HAP-1 (cell line): ENCODE measurements at regions not wholly inside any gene's neighbourhood (a gene's known extent, or its start where the extent isn't known, plus 50 kb on each side); places are given as distances from the start of the nearest gene placed in this dataset.

Experiments
- DNase-seq, 2 experiments: peaks; one replicate each; pipeline ENCODE4 v3.0.0-alpha.2; 2016 to 2020; ENCODE audit warnings: low spot score in 2 of 2
- H3K27me3 ChIP-seq: fragments of 250-450 bp; sonication (Bioruptor Pico); 2 replicates; pipeline ENCODE4 v1.5.1; 2020; ENCODE audit warnings: low read depth, mild to moderate bottlenecking, moderate library complexity
- H3K36me3 ChIP-seq: fragments of 250-450 bp; sonication (Bioruptor Pico); replicated peaks from 2 replicates; pipeline ENCODE4 v1.5.1; 2020; ENCODE audit warnings: mild to moderate bottlenecking
- H3K4me1 ChIP-seq: fragments of 250-450 bp; sonication (Bioruptor Pico); 2 replicates; pipeline ENCODE4 v1.5.1; 2020; ENCODE audit warnings: mild to moderate bottlenecking
- H3K4me3 ChIP-seq: fragments of 250-450 bp; sonication (Bioruptor Pico); 2 replicates; pipeline ENCODE4 v1.5.1; 2020; ENCODE audit warnings: mild to moderate bottlenecking, moderate library complexity
- H3K9me3 ChIP-seq: fragments of 250-450 bp; sonication (Bioruptor Pico); 2 replicates; pipeline ENCODE4 v1.5.1; 2020; ENCODE audit warnings: mild to moderate bottlenecking, moderate library complexity
- in situ Hi-C: fragments of 300-500 bp; cut with MboI; formaldehyde crosslinking; loops from 3 replicates; pipeline ENCODE4 v1.14.3; 2020; ENCODE audit warnings: low sequenced_read_pairs, inconsistent platforms, mixed read lengths

DNA sequence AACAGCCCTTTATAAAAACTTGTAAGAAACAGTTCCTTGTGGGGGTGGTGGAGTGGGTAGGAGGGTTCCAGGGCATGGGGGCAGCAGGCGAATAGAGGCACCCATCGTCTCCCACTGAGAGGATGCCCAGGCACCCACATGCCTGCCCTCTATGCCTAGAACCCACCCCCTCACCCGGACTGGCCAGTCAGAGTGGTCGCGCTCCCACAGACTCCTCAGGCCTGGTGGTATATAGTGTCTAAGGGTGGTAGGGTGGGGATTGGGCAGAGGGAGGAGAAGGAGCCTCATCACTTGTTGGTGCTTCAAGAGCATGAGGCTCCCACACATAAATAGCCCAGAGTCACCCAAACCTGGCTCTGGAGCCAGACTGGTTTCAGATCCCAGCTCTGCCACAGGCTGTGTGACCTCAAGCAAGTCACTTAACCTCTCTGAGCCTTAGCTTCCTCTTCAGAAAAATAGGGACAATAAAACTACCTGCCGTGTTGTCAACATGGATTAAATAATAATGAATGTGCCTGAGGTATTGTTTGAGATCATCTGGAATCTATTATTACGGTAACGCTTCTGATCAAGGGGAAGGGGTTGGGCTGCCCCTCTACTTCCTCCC lies 262.1 kb downstream of the UACA start:
- H3K36me3 ChIP-seq, result no peaks in the 10 kb centered on the region
- in situ Hi-C loops, result no loop called here
- DNase-seq, result no peak
- H3K27me3 ChIP-seq, result peaks cover 3% of the 10 kb centered on the region; the same call in 1 of the 2 replicates
- no peaks in the 10 kb centered on the region for H3K4me1 ChIP-seq
- no peak overlapping the region for H3K4me3 ChIP-seq
- no peaks in the 10 kb centered on the region for H3K9me3 ChIP-seq

DNA sequence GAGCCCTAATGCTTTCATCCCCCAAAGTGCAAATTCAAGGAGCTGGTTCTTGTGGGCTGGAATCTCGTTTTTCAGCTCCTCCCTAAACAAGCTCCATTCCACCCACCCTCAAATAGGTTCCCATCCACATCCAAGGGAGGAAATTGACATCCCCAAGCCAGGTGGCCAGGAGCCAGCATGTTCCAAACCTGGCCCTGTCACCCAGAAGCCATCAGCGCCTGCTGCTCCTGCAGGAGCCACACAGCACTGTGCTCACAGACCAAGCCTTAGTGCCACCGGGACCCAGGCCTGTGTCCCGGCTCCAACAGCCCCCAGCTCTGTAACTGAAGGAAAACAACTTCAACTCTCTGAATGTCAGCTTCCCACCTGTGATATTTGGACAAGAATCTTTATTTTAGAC lies 263.6 kb downstream of the UACA start:
- in situ Hi-C loops, result no loop called here
- no peaks in the 10 kb centered on the region for H3K36me3 ChIP-seq
- DNase-seq, result no peak
- peaks cover 3% of the 10 kb centered on the region; the same call in 1 of the 2 replicates for H3K27me3 ChIP-seq
- no peak overlapping the region for H3K4me3 ChIP-seq
- peaks cover 8% of the 10 kb centered on the region for H3K4me1 ChIP-seq
- no peaks in the 10 kb centered on the region for H3K9me3 ChIP-seq

DNA sequence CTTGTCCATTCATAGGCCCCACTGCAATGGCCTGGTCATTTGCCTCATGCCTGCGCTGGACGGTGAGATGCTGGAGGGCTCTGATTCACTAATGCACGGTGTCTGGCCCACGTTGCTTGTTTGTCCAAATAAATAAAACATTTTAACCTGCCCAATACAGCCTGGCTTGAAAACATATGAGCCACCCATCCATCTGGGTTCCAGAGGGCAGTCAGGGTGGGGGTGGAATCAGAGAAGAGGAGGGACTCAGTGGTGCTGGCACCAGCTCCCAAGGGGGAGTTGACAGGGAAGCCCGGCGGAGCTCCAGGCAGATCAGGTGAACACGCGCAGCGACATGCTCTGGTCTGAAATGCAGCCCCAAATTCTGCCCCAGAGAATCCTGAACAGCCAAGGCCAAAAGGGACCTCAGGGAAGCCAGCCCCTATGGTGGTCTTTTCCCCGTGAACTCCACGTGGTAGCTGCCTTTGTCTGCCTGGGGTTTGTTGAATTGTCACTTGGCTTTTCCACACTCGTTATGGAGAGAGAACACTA lies 265.2 kb downstream of the UACA start:
- no peaks in the 10 kb centered on the region for H3K9me3 ChIP-seq
- in situ Hi-C loops, result no loop called here
- H3K4me1 ChIP-seq, result peaks cover 18% of the 10 kb centered on the region
- no peak for DNase-seq
- no peaks in the 10 kb centered on the region for H3K27me3 ChIP-seq
- H3K4me3 ChIP-seq, result no peak overlapping the region
- H3K36me3 ChIP-seq, result no peaks in the 10 kb centered on the region

DNA sequence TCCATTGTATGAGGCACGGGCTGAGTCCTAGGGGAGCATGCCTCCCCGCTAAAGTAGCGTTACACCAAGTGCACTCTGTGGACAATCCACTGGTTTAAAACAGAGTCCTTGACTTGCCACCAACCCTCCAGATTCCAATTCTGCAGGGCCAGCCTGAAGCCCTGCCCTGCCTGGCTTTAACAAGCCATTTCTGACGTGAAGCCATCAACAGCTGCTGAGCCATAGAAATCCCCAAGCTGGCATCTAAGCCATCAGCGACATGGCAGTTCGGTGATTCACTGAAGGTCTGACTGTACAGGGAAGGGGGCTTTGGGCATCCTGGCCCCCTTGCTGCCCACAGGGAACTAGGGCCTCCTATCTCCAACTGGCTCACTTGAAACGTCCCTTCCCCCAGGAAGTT lies 265.7 kb downstream of the UACA start:
- in situ Hi-C loops, result no loop called here
- Histone ChIP-seq H3K27me3 (no peaks in the 10 kb centered on the region), H3K9me3 (no peaks in the 10 kb centered on the region), H3K4me1 (peaks cover 18% of the 10 kb centered on the region), H3K36me3 (no peaks in the 10 kb centered on the region), H3K4me3 (no peak overlapping the region)
- no peak for DNase-seq

DNA sequence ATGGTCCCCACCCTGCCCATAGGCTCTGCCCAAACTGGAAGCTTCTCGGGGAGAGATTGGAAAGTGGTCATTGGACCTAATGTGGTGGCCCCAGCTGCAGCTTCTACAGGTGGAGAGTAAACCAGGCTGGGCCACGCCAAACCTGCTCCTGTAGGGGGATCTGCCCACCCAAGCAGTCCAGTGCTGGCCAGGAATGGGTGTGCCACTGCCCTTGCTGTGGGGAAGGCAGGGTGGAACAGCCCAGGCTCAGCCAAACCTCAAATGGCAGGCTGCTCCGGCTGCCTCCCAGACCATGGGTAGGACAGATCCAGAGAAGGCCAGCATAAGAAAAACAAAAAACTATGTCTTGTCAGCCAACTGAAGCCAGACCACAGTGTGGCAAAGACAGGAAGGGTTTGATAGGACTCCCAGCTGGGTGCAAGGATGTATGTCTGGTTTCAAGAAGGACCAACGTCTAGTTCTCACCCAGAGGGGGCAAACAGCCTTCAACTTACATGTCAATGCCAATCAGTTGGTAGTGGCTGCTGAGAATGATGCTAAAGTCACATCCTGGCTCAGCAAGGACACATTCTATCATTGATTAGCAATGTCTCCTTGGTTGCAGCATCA lies 267.3 kb downstream of the UACA start:
- no peak for DNase-seq
- Histone ChIP-seq H3K9me3 (no peaks in the 10 kb centered on the region), H3K27me3 (peaks cover 2% of the 10 kb centered on the region), H3K4me1 (peaks cover 18% of the 10 kb centered on the region), H3K4me3 (no peak overlapping the region), H3K36me3 (no peaks in the 10 kb centered on the region)
- in situ Hi-C loops, result no loop called here

DNA sequence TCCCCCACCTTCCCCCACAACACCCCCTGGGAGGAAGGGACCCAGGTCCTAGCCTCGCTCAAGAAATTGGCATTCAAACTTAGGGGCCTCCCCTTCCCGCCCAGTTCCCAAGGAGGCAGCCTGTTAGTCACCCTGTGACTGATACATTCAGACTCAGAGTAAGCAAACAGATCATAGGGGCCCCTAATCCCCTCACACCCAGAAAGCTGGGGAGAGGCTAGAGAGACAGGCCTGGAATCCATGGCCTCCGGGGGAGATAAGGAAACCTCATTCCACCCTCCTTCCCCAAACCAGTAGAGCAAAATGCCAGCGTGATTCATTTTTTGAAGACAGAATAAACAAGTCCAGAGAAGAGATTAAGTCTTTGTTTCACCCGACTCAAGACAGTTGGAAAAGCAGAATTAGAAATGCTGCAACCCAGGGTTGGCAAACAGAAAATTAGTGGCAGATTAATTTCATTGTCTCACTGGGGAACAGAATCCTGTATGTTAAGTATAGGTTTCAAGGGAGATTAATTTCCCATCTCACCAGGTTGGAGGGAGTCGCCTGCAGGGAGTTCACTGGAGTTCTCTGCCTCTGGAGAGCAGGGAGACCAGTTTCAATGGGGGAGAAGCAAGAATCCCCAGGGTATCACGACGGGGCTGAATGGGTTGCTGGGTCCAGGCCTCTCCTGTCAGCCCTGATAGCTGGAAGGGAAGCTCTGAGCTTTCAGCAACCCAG lies 268.3 kb downstream of the UACA start:
- Histone ChIP-seq H3K4me1 (peaks cover 18% of the 10 kb centered on the region), H3K27me3 (peaks cover 3% of the 10 kb centered on the region), H3K36me3 (no peaks in the 10 kb centered on the region), H3K4me3 (no peak overlapping the region), H3K9me3 (no peaks in the 10 kb centered on the region)
- in situ Hi-C loops, result no loop called here
- DNase-seq, result peak; percentile 78 to 79

DNA sequence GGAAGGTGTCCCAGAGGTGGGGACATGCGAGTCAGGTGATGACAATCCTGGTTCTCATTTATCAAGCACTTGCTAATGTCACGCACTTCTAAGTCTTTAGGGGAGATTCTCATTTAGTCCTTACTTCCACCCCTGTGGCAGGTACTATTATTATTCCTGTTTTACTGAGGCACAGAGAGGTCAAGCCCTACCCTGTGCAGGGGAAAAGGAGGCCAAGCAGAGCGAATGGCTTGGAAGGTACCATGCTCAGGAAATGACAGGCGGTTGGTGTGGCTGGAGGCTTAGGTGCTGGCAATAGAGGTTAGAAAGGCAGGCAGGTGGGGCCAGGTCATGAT lies 268.9 kb downstream of the UACA start:
- in situ Hi-C loops, result no loop called here
- no peaks in the 10 kb centered on the region for H3K36me3 ChIP-seq
- peaks cover 18% of the 10 kb centered on the region for H3K4me1 ChIP-seq
- DNase-seq, result no peak
- peaks cover 3% of the 10 kb centered on the region for H3K27me3 ChIP-seq
- H3K9me3 ChIP-seq, result no peaks in the 10 kb centered on the region
- H3K4me3 ChIP-seq, result no peak overlapping the region

DNA sequence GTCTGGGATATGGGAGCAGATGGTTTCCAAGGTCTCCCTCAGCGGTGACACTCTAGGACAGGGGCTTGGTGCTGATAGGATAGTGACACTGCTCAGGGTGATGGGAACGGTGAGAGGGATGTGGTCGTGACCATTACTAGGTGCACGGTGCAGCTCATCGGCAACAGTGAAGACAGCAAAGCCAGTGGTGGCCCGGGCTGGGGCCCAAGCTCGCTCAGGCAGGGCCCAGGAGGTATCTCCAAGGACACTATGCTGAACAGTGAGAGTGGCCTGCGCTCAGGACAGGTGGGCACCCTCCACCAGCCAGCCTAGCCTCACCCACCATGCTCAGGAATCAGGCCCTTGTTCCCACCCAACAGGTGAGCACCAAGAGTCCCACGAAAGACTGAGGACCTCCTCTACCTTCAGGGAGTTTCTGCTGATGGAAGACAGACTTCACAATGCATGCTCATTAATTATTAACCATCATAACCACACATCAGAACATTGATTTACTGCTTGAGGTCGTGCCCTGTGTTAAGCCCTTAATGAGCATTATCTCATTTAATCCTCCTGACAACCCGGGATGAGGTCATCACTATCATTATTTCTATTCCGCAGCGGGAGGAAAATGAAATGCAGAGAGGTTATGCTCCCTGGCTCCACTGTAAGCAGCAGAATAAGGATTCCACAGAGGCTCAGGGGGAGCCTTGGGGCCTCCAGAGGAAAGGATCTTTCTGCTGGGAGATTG lies 269.4 kb downstream of the UACA start:
- Histone ChIP-seq H3K27me3 (peaks cover 3% of the 10 kb centered on the region), H3K4me3 (no peak overlapping the region), H3K4me1 (peaks cover 18% of the 10 kb centered on the region), H3K36me3 (no peaks in the 10 kb centered on the region), H3K9me3 (no peaks in the 10 kb centered on the region)
- in situ Hi-C loops, result no loop called here
- DNase-seq, result no peak

DNA sequence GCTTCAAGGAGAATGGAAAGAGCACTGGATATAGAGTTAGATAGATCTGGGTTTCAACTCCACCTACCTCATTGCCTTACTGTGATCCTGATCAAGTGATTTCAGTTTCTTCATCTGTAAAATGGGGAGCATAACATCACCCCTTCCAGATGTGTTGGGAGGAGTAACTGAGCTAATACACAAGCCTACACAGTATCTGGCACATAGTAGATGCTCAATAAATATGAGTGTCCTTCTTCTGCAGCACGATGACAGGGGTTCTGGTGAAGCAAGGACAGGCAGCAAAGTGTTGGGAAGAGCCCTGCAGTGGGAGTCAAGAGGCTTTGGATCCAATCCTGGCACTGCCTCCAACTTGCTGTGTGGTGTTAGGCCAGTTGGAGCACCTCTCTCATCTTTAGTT lies 270.0 kb downstream of the UACA start:
- DNase-seq, result no peak
- no peaks in the 10 kb centered on the region for H3K9me3 ChIP-seq
- in situ Hi-C loops, result no loop called here
- peaks cover 3% of the 10 kb centered on the region for H3K27me3 ChIP-seq
- no peaks in the 10 kb centered on the region for H3K36me3 ChIP-seq
- peaks cover 18% of the 10 kb centered on the region for H3K4me1 ChIP-seq
- no peak overlapping the region for H3K4me3 ChIP-seq

DNA sequence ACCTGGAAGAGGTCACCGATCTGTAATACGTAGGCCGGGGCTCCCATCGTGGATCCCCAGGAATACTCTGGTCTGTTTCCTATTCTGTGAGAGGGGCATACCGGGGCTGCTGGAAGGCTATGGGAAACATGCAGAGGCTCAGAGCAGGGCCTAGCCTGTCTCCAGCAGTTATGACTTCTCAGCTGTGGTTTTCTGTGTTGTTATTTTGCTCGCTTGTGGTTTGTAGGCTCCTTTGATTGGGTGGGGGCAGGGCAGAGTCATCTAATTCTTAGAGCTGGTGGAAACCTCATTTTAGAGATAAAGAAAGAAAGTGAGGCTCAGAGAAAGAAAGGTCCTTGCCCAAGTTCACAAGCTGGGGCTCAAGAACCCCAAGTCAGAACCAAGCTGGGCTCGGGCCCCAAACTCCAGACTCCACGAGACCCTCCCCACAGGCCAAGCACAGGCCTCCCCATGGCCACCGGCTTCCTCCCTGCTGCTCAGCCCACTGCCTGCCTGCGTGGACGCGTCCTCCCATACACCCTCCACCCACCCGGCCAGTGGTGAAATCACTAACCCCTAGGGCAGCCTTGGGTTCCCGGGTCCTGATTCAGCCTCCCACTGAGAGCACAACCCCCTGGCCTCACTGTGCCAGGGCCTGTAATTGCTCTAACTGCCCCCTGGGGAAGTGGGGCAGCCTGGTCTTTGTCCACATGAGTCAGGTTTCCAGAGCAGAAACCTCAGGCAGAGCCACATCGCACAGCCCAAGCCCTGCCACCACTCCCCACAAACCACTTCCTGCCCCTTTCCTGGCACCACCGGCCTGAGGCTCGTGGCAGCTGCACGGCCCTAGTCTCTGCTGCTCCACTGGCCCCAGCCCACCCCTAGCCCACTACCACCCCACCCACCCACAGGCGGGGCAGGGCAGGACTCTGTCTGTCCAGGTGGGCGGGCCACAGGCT lies 270.8 kb downstream of the UACA start:
- no peak for DNase-seq
- in situ Hi-C loops, result no loop called here
- H3K4me1 ChIP-seq, result peaks cover 18% of the 10 kb centered on the region
- H3K9me3 ChIP-seq, result no peaks in the 10 kb centered on the region
- peaks cover 3% of the 10 kb centered on the region for H3K27me3 ChIP-seq
- H3K36me3 ChIP-seq, result no peaks in the 10 kb centered on the region
- no peak overlapping the region for H3K4me3 ChIP-seq

DNA sequence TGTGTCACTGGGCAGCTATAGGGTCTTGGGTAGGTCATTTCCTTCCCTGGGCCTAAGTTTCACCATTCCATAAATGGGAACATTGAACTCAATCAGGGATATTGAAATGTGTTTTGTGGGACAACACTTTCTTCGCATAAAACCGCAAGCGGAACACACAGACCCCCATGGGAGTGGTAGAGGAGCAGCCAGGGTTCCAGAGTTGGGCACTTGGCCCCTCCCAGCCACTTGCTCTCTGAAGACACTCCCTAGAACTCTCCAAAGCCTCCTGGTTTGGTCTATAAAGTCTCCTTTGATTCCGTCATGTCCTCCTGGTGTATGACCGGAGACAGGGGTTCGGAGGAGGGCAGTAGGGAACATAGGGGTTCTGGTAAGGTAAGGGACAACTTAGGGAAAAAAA lies 271.7 kb downstream of the UACA start:
- Histone ChIP-seq H3K9me3 (no peaks in the 10 kb centered on the region), H3K4me1 (peaks cover 18% of the 10 kb centered on the region), H3K27me3 (peaks cover 3% of the 10 kb centered on the region), H3K4me3 (no peak overlapping the region), H3K36me3 (no peaks in the 10 kb centered on the region)
- no peak for DNase-seq
- in situ Hi-C loops, result no loop called here

DNA sequence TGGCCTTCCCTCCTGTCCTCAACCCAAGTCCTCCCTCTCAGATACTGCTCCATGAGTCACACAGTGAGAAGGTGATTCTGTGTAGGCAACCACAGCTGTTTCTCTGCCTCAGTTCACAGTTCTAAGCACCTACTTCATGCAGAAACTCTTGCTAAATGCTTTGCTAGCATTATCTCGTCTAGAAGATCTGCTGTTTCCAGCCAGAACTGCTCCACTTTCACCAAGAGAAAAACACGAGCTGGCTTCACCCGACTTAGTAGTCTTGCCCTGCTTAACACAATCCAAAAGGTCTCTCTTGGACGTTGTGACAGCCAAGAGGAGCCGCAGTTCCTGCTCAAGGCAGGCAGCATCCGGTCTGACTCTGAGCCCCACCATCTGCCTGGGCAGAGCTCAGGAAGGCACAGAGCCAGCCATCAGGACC lies 272.1 kb downstream of the UACA start:
- in situ Hi-C loops, result no loop called here
- Histone ChIP-seq H3K4me1 (peaks cover 18% of the 10 kb centered on the region), H3K4me3 (no peak overlapping the region), H3K36me3 (no peaks in the 10 kb centered on the region), H3K9me3 (no peaks in the 10 kb centered on the region), H3K27me3 (peaks cover 3% of the 10 kb centered on the region)
- no peak for DNase-seq

DNA sequence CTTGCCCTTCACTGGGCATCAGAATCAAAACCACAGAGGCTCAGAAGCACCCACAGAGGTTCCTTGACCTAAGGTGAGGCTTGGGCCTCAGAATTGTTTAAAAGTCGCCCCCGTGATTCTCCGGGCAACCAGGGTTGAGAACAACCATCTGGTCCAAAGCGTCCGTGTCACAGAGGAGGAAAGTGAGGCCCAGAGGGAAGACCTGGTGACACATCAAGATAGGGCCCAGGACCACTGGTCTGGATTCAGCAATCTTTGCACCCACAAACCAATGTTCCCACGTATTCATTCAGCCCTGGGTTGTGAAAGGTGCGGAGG lies 272.6 kb downstream of the UACA start:
- no peak for DNase-seq
- H3K27me3 ChIP-seq, result peaks cover 3% of the 10 kb centered on the region
- in situ Hi-C loops, result no loop called here
- peaks cover 18% of the 10 kb centered on the region for H3K4me1 ChIP-seq
- H3K36me3 ChIP-seq, result no peaks in the 10 kb centered on the region
- H3K4me3 ChIP-seq, result no peak overlapping the region
- no peaks in the 10 kb centered on the region for H3K9me3 ChIP-seq
